DOHH2 (cell line): ENCODE measurements at regions not wholly inside any gene's neighbourhood (a gene's known extent, or its start where the extent isn't known, plus 50 kb on each side); places are given as distances from the start of the nearest gene placed in this dataset.

ENCODE experiments used
- H3F3A ChIP-seq: fragments of 200-600 bp; sonication (generic), shearing (Covaris generic); 2 replicates; pipeline ENCODE4 v1.6.0; 2016; ENCODE audit warnings: antibody characterized with exemption, mild to moderate bottlenecking; ENCODE audit not compliant: control insufficient read depth, insufficient read depth
- H3K27ac ChIP-seq: fragments of 200-600 bp; sonication (generic); 2 replicates; pipeline ENCODE4 v1.5.1; 2014; ENCODE audit warnings: low read depth, mild to moderate bottlenecking, low read length, moderate library complexity
- H3K27me3 ChIP-seq: fragments of 200-600 bp; sonication (generic); 2 replicates; pipeline ENCODE4 v1.6.1; 2014; ENCODE audit warnings: mild to moderate bottlenecking, low read length, mixed read lengths; ENCODE audit not compliant: control insufficient read depth
- H3K36me3 ChIP-seq: fragments of 200-600 bp; sonication (generic); 2 replicates; pipeline ENCODE4 v1.6.1; 2014; ENCODE audit warnings: mild to moderate bottlenecking, low read length, moderate library complexity, mixed read lengths; ENCODE audit not compliant: control insufficient read depth
- H3K4me1 ChIP-seq: fragments of 200-600 bp; sonication (generic); 2 replicates; pipeline ENCODE4 v1.6.1; 2014; ENCODE audit warnings: mild to moderate bottlenecking, low read length, mixed read lengths; ENCODE audit not compliant: control insufficient read depth
- H3K4me2 ChIP-seq: fragments of 200-600 bp; sonication (generic); 2 replicates; pipeline ENCODE4 v1.6.0; 2014; ENCODE audit warnings: mild to moderate bottlenecking, low read length, moderate library complexity
- H3K4me3 ChIP-seq: fragments of 200-600 bp; sonication (generic); 2 replicates; pipeline ENCODE4 v1.5.1; 2014; ENCODE audit warnings: mild to moderate bottlenecking, low read length, mixed read lengths
- H3K79me2 ChIP-seq: fragments of 200-600 bp; sonication (generic); 2 replicates; pipeline ENCODE4 v1.6.1; 2014; ENCODE audit warnings: mild to moderate bottlenecking, low read length, mixed read lengths; ENCODE audit not compliant: control insufficient read depth
- H3K9me2 ChIP-seq: fragments of 200-600 bp; sonication (generic); replicated peaks from 2 replicates; pipeline ENCODE4 v1.6.1; 2014; ENCODE audit warnings: mild to moderate bottlenecking, low read length, mixed read lengths; ENCODE audit not compliant: control insufficient read depth
- H3K9me3 ChIP-seq: fragments of 200-600 bp; sonication (generic); 2 replicates; pipeline ENCODE4 v1.6.1; 2014; ENCODE audit warnings: antibody characterized with exemption, low read length, mixed read lengths; ENCODE audit not compliant: control insufficient read depth, insufficient read depth
- H4K20me1 ChIP-seq: fragments of 200-600 bp; sonication (generic); 2 replicates; pipeline ENCODE4 v1.6.0; 2014; ENCODE audit warnings: low read depth, mild to moderate bottlenecking, antibody characterized with exemption, low read length, moderate library complexity; ENCODE audit not compliant: control insufficient read depth, insufficient read depth
- EZH2phosphoT487 ChIP-seq: fragments of 200-600 bp; sonication (generic); IDR thresholded peaks from 2 replicates; pipeline ENCODE4 v1.6.1; 2017; ENCODE audit warnings: borderline replicate concordance, mild to moderate bottlenecking, antibody characterized with exemption, low read length, moderate library complexity, mixed read lengths
- TF ChIP-seq, protein P1 (sequence below): fragments of 200-600 bp; sonication (generic); IDR thresholded peaks from one replicate; pipeline ENCODE4 v1.5.1; 2014; ENCODE audit warnings: antibody characterized with exemption, mild to moderate bottlenecking, low read depth, low read length; ENCODE audit not compliant: poor library complexity, severe bottlenecking

DNA sequence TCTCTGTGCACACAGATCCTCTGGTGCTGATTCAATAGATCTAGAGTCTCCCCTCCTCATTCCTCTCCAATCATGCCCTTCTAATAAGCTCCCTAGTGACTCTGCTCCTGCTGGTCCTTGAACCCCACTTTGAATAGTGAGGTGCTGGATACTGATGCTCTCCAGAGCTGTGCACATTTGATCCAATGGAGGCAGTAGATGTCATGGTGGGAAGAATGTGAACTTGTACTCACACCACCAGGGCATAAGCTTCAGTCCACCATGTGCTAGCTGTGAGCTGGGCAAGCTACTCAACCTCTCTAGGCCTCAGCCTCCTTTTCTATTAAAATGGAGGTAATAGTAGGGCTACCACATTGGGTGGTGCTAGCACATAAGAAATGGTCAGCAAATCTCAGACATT lies 241.1 kb downstream of the SPATA18 start:
- no peaks in the 10 kb centered on the region for H4K20me1 ChIP-seq
- H3F3A ChIP-seq: no peaks in the 10 kb centered on the region
- no peaks in the 10 kb centered on the region for H3K79me2 ChIP-seq
- H3K4me2 ChIP-seq: no peak overlapping the region
- H3K36me3 ChIP-seq: no peaks in the 10 kb centered on the region
- H3K9me2 ChIP-seq: no peaks in the 10 kb centered on the region
- H3K4me1 ChIP-seq: peaks cover 23% of the 10 kb centered on the region
- no peak overlapping the region for H3K27ac ChIP-seq
- TF ChIP-seq EZH2phosphoT487: no peak
- TF ChIP-seq, protein P1, sequence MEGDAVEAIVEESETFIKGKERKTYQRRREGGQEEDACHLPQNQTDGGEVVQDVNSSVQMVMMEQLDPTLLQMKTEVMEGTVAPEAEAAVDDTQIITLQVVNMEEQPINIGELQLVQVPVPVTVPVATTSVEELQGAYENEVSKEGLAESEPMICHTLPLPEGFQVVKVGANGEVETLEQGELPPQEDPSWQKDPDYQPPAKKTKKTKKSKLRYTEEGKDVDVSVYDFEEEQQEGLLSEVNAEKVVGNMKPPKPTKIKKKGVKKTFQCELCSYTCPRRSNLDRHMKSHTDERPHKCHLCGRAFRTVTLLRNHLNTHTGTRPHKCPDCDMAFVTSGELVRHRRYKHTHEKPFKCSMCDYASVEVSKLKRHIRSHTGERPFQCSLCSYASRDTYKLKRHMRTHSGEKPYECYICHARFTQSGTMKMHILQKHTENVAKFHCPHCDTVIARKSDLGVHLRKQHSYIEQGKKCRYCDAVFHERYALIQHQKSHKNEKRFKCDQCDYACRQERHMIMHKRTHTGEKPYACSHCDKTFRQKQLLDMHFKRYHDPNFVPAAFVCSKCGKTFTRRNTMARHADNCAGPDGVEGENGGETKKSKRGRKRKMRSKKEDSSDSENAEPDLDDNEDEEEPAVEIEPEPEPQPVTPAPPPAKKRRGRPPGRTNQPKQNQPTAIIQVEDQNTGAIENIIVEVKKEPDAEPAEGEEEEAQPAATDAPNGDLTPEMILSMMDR: no peak
- no peaks in the 10 kb centered on the region for H3K27me3 ChIP-seq
- no peak overlapping the region for H3K4me3 ChIP-seq
- H3K9me3 ChIP-seq: no peaks in the 10 kb centered on the region

DNA sequence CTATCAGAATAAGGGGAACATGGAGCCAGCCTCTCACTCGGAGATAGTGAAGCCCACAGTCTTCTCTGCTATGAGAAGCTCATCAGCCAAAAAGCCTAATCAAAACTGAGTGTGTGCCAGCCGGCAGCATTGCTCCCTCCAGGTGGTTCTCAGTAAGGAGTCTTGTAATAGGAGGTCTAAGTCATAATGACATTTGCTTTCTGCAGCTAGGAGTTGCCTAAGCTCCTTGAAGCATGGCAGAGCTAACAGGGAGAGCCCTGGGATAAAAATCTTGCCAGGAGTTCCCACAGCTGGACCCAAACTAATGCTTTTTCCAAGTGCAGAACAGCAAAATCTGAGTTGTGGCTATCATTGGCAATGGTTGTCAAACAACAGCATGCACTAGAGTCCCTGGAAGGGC lies 245.2 kb downstream of the SPATA18 start:
- H3F3A ChIP-seq: no peaks in the 10 kb centered on the region
- no peak overlapping the region for H3K4me3 ChIP-seq
- H4K20me1 ChIP-seq: no peaks in the 10 kb centered on the region
- H3K27ac ChIP-seq: no peak overlapping the region
- H3K9me2 ChIP-seq: no peaks in the 10 kb centered on the region
- peaks cover 33% of the 10 kb centered on the region for H3K4me1 ChIP-seq
- no peaks in the 10 kb centered on the region; the same call in 1 of the 2 replicates for H3K9me3 ChIP-seq
- TF ChIP-seq, protein P1: no peak
- no peak for TF ChIP-seq EZH2phosphoT487
- no peaks in the 10 kb centered on the region for H3K27me3 ChIP-seq
- H3K36me3 ChIP-seq: no peaks in the 10 kb centered on the region
- no peaks in the 10 kb centered on the region for H3K79me2 ChIP-seq
- no peak overlapping the region for H3K4me2 ChIP-seq

DNA sequence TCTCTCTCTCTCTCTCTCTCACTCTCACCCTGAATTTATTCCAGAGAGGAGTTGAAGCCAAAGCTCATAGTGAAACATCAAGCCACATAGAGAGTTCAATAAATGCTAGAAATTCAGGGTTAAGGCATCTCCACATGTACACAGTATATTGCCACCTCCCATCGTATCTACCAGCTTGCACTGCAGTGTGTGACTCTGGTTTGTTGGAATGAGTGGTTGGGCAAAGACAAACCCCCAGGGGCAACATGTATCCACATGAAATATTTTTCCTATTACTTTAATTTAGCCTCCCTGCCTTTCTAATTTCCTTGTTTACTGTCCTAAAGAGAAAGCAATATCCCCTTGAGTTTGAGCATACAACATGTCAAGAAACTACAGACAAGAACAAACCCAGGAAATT lies 247.3 kb downstream of the SPATA18 start:
- Histone ChIP-seq H3K27ac (no peak overlapping the region), H3K4me1 (peaks cover 39% of the 10 kb centered on the region), H3K79me2 (no peaks in the 10 kb centered on the region), H3K36me3 (peaks cover 6% of the 10 kb centered on the region; the same call in 1 of the 2 replicates), H4K20me1 (no peaks in the 10 kb centered on the region), H3K9me2 (no peaks in the 10 kb centered on the region), H3F3A (no peaks in the 10 kb centered on the region), H3K4me3 (no peak overlapping the region), H3K27me3 (no peaks in the 10 kb centered on the region), H3K9me3 (peaks cover 10% of the 10 kb centered on the region), H3K4me2 (no peak overlapping the region)
- TF ChIP-seq, protein P1: no peak
- TF ChIP-seq EZH2phosphoT487: no peak
